H1 (cell line): ENCODE measurements at regions not wholly inside any gene's neighbourhood (a gene's known extent, or its start where the extent isn't known, plus 50 kb on each side); places are given as distances from the start of the nearest gene placed in this dataset.

Source experiments
- CTCF ChIA-PET: fragments of 300-600 bp; sonication (Branson Sonifier 250); formaldehyde crosslinking; loops from one replicate; lab custom pipeline; 2021; ENCODE audit not compliant: partially characterized antibody; lab: Charles Lee
- POLR2A ChIA-PET: fragments of 300-600 bp; sonication (Branson Sonifier 250); formaldehyde crosslinking; loops from one replicate; lab custom pipeline; 2021; ENCODE audit warnings: inconsistent platforms; ENCODE audit not compliant: partially characterized antibody; lab: Charles Lee
- DNase-seq, 2 experiments: peaks; one replicate each; pipeline versions ENCODE4 v3.0.0 to v3.0.0-alpha.2; 2010 to 2022; ENCODE audit warnings: low spot score in 2 of 2, low read depth in 1 of 2, mixed read lengths in 1 of 2
- FAIRE-seq: peaks from 2 replicates; lab custom pipeline; 2011; peaks lifted over from hg19 to GRCh38; lab: Jason Lieb, UNC
- H2AFZ ChIP-seq: 2 replicates; pipeline ENCODE4 v1.8.1; 2012; ENCODE audit warnings: low read length, inconsistent platforms
- H2AK5ac ChIP-seq: 2 replicates; pipeline ENCODE4 v1.6.1; 2013; ENCODE audit warnings: low read depth, low read length
- H2BK120ac ChIP-seq: replicated peaks from 2 replicates; pipeline ENCODE3; 2013; ENCODE audit warnings: low read depth, low read length, inconsistent platforms
- H2BK12ac ChIP-seq: 2 replicates; pipeline ENCODE4 v1.6.1; 2013; ENCODE audit warnings: low read depth, low read length
- H2BK15ac ChIP-seq: 2 replicates; pipeline ENCODE4 v1.6.1; 2013; ENCODE audit warnings: low read length
- H2BK20ac ChIP-seq: 2 replicates; pipeline ENCODE4 v1.6.1; 2013; ENCODE audit warnings: low read length
- H2BK5ac ChIP-seq: 2 replicates; pipeline ENCODE4 v1.6.1; 2013; ENCODE audit warnings: low read depth, low read length
- H3K14ac ChIP-seq: 2 replicates; pipeline ENCODE4 v1.6.1; 2013; ENCODE audit warnings: inconsistent platforms; ENCODE audit not compliant: insufficient read length
- H3K18ac ChIP-seq: 2 replicates; pipeline ENCODE4 v1.6.1; 2013; ENCODE audit warnings: low read length; ENCODE audit errors: extremely low read depth
- H3K23ac ChIP-seq: 2 replicates; pipeline ENCODE4 v1.6.1; 2013; ENCODE audit warnings: inconsistent platforms; ENCODE audit not compliant: insufficient read length
- H3K23me2 ChIP-seq: 2 replicates; pipeline ENCODE4 v1.6.1; 2013; ENCODE audit warnings: low read depth, low read length
- H3K27ac ChIP-seq: 2 replicates; pipeline ENCODE4 v1.6.1; 2011; ENCODE audit warnings: low read depth, low read length, inconsistent platforms
- H3K27me3 ChIP-seq, 4 experiments: replicated peaks in 1 of 4; 1 replicate in 1 of 4; 2 replicates in 3 of 4; pipeline versions ENCODE4 v1.6.1 to v1.8.1; 2011 to 2013; ENCODE audit warnings: low read length in 3 of 4, mild to moderate bottlenecking in 3 of 4, inconsistent platforms in 2 of 4, mixed read lengths in 2 of 4, moderate library complexity in 1 of 4; ENCODE audit not compliant: control insufficient read depth in 3 of 4, insufficient read depth in 3 of 4; ENCODE audit errors: extremely low read depth in 1 of 4
- H3K36me3 ChIP-seq, 4 experiments: 2 replicates each; pipeline versions ENCODE4 v1.6.1 to v1.8.1; 2011 to 2013; ENCODE audit warnings: mild to moderate bottlenecking in 4 of 4, low read length in 3 of 4, moderate library complexity in 2 of 4, control low read depth in 1 of 4, inconsistent platforms in 1 of 4; ENCODE audit not compliant: insufficient read depth in 4 of 4, control insufficient read depth in 2 of 4
- H3K4ac ChIP-seq: replicated peaks from 2 replicates; pipeline ENCODE3; 2013; ENCODE audit warnings: low read length, low read depth, mixed read lengths, inconsistent platforms; ENCODE audit not compliant: insufficient read length
- H3K4me1 ChIP-seq, 4 experiments: replicated peaks in 1 of 4; 1 replicate in 1 of 4; 2 replicates in 3 of 4; pipeline versions ENCODE4 v1.6.1 to v1.8.1; 2011 to 2013; ENCODE audit warnings: low read length in 3 of 4, inconsistent platforms in 2 of 4, mixed read lengths in 1 of 4; ENCODE audit not compliant: insufficient read depth in 4 of 4, control insufficient read depth in 3 of 4
- H3K4me2 ChIP-seq, 2 experiments: 2 replicates each; pipeline versions ENCODE4 v1.6.1 to v1.8.1; 2011 to 2013; ENCODE audit warnings: low read depth in 2 of 2, low read length in 2 of 2, control low read depth in 1 of 2, inconsistent platforms in 1 of 2, mild to moderate bottlenecking in 1 of 2; ENCODE audit not compliant: insufficient read depth in 1 of 2
- H3K4me3 ChIP-seq, 4 experiments: fragments of 200-600, 300-600 bp in 1 of 4; sonication (generic), shearing (Covaris generic), sonication (Bioruptor Twin) in 1 of 4; 2 replicates each; pipeline versions ENCODE4 v1.5.1 to v1.8.1; 2011 to 2016; ENCODE audit warnings: low read length in 4 of 4, low read depth in 3 of 4, control low read depth in 2 of 4, inconsistent platforms in 2 of 4, mild to moderate bottlenecking in 2 of 4, mixed read lengths in 1 of 4, moderate library complexity in 1 of 4; ENCODE audit not compliant: insufficient read depth in 2 of 4; ENCODE audit errors: extremely low read depth in 1 of 4
- H3K56ac ChIP-seq: replicated peaks from 2 replicates; pipeline ENCODE3; 2013; ENCODE audit warnings: low read depth, mild to moderate bottlenecking, mixed read lengths, low read length, inconsistent platforms; ENCODE audit not compliant: insufficient read length
- H3K79me1 ChIP-seq: 2 replicates; pipeline ENCODE4 v1.6.1; 2013; ENCODE audit warnings: low read depth, low read length, control low read depth
- H3K79me2 ChIP-seq, 2 experiments: 2 replicates each; pipeline versions ENCODE4 v1.6.1 to v1.8.1; 2012 to 2013; ENCODE audit warnings: low read length in 2 of 2, mild to moderate bottlenecking in 2 of 2, inconsistent platforms in 1 of 2; ENCODE audit not compliant: insufficient read depth in 2 of 2, control insufficient read depth in 1 of 2
- H3K9ac ChIP-seq, 4 experiments: replicated peaks in 1 of 4; 1 replicate in 1 of 4; 2 replicates in 3 of 4; pipeline versions ENCODE4 v1.6.1 to v1.8.1; 2011 to 2013; ENCODE audit warnings: low read depth in 3 of 4, low read length in 3 of 4, control low read depth in 2 of 4, mild to moderate bottlenecking in 2 of 4, moderate library complexity in 2 of 4, inconsistent platforms in 1 of 4; ENCODE audit errors: extremely low read depth in 1 of 4
- H3K9me3 ChIP-seq, 2 experiments: 2 replicates each; pipeline versions ENCODE4 v1.6.1 to v1.8.1; 2012 to 2013; ENCODE audit warnings: mild to moderate bottlenecking in 2 of 2, moderate library complexity in 2 of 2, control low read depth in 1 of 2, inconsistent platforms in 1 of 2, low read depth in 1 of 2, low read length in 1 of 2, mixed read lengths in 1 of 2; ENCODE audit not compliant: insufficient read depth in 2 of 2
- H4K20me1 ChIP-seq, 2 experiments: replicated peaks in 1 of 2; 2 replicates each; pipeline versions ENCODE3 to v1.8.1; 2011 to 2013; ENCODE audit warnings: inconsistent platforms in 2 of 2, low read length in 2 of 2, mild to moderate bottlenecking in 1 of 2; ENCODE audit not compliant: insufficient read depth in 2 of 2, control insufficient read depth in 1 of 2
- H4K5ac ChIP-seq: 2 replicates; pipeline ENCODE4 v1.6.1; 2013; ENCODE audit warnings: low read length, low read depth, mixed read lengths, inconsistent platforms; ENCODE audit not compliant: insufficient read length
- H4K8ac ChIP-seq: 2 replicates; pipeline ENCODE4 v1.8.0; 2013; ENCODE audit warnings: mild to moderate bottlenecking, moderate library complexity, low read length, inconsistent platforms; ENCODE audit not compliant: insufficient read depth; ENCODE audit errors: extremely low read depth
- H4K91ac ChIP-seq: replicated peaks from 2 replicates; pipeline ENCODE3; 2013; ENCODE audit warnings: low read length, mixed read lengths, inconsistent platforms; ENCODE audit not compliant: insufficient read length
- BCL11A ChIP-seq, 2 experiments: IDR thresholded peaks; one replicate each; pipeline ENCODE4 v1.6.1; 2011; ENCODE audit warnings: low read depth in 2 of 2, low read length in 2 of 2, mild to moderate bottlenecking in 2 of 2
- CEBPB ChIP-seq: IDR thresholded peaks from 2 replicates; pipeline ENCODE4 v1.6.1; 2012; ENCODE audit warnings: low read depth, low read length
- EZH2 ChIP-seq: fragments of 200-600 bp; sonication (generic); IDR thresholded peaks from 2 replicates; pipeline ENCODE4 v1.7.1; 2012; ENCODE audit warnings: low read depth, mild to moderate bottlenecking, moderate library complexity, low read length, inconsistent platforms; ENCODE audit not compliant: severe bottlenecking
- JUN ChIP-seq: IDR thresholded peaks from 2 replicates; pipeline ENCODE4 v1.6.1; 2011; ENCODE audit warnings: low read depth, mild to moderate bottlenecking, improper control_type of control experiment, low read length
- KDM1A ChIP-seq: fragments of 200-600, 300-600 bp; sonication (generic); IDR thresholded peaks from 2 replicates; pipeline ENCODE4 v1.7.1; 2016; ENCODE audit warnings: mild to moderate bottlenecking, low read length, borderline replicate concordance
- RFX5 ChIP-seq: IDR thresholded peaks from 2 replicates; pipeline ENCODE4 v1.6.1; 2011; ENCODE audit warnings: low read depth, low read length, improper control_type of control experiment, borderline replicate concordance
- RXRA ChIP-seq: IDR thresholded peaks from 2 replicates; pipeline ENCODE4 v1.6.1; 2011; ENCODE audit warnings: low read depth, mild to moderate bottlenecking, low read length, moderate library complexity; ENCODE audit not compliant: insufficient read depth
- SIN3A ChIP-seq, 2 experiments: IDR thresholded peaks in 1 of 2; conservative IDR thresholded peaks in 1 of 2; 2 replicates each; pipeline ENCODE4 v1.6.1; 2011 to 2012; ENCODE audit warnings: low read length in 2 of 2, improper control_type of control experiment in 1 of 2, low read depth in 1 of 2, mild to moderate bottlenecking in 1 of 2
- SIRT6 ChIP-seq: IDR thresholded peaks from one replicate; pipeline ENCODE4 v1.7.1; 2012; ENCODE audit warnings: low read length, inconsistent platforms
- SP1 ChIP-seq: IDR thresholded peaks from 2 replicates; pipeline ENCODE4 v1.6.1; 2011; ENCODE audit warnings: low read depth, low read length
- SP2 ChIP-seq: IDR thresholded peaks from 2 replicates; pipeline ENCODE4 v1.6.1; 2012; ENCODE audit warnings: mild to moderate bottlenecking, low read length, inconsistent platforms
- SP4 ChIP-seq: IDR thresholded peaks from 2 replicates; pipeline ENCODE4 v1.6.1; 2012; ENCODE audit warnings: low read length, inconsistent platforms
- TAF7 ChIP-seq: optimal IDR thresholded peaks from 2 replicates; pipeline ENCODE3; 2011; ENCODE audit warnings: low read depth, mild to moderate bottlenecking, inconsistent platforms, low read length, moderate library complexity, borderline replicate concordance
- TCF12 ChIP-seq: IDR thresholded peaks from 2 replicates; pipeline ENCODE4 v1.6.1; 2011; ENCODE audit warnings: low read depth, mild to moderate bottlenecking, low read length
- WGBS, 2 experiments: shearing (Covaris generic) in 1 of 2; methylation state at CpG; one replicate each; pipeline versions ENCODE4 v1.1.6 to v1.1.7; 2013 to 2015; ENCODE audit warnings: low lambda C conversion rate in 2 of 2, mixed read lengths in 2 of 2, inconsistent platforms in 1 of 2, low coverage in 1 of 2, missing lambda C conversion rate in 1 of 2; ENCODE audit not compliant: insufficient replicate concordance in 2 of 2, insufficient coverage in 1 of 2, insufficient read length in 1 of 2; ENCODE audit errors: extremely low coverage in 1 of 2, missing lambda C conversion rate in 1 of 2; 5-methylcytosine and 5-hydroxymethylcytosine counted together
- TF ChIP-seq, protein P1 (sequence below): IDR thresholded peaks from 2 replicates; pipeline ENCODE4 v1.6.1; 2012; ENCODE audit warnings: inconsistent platforms

DNA sequence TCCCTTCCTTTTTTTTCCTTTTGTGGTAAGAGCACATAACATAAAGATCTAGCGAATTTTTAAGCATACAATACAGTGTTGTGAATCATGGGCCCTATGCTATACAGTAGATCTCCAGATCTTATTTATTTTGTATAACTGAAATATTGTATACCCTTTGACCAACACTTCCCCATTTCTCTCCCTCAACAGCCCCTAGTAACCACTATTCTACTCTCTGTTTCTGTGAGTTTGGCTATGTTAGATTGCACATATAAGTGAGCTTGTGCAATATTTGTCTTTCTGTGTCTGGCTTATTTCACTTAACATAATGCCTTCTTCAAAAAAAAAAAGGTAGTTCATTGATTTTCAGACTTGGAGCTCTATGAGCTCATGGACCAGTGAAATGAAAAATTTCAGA, 180.5 kb downstream of the C11orf91 start:
- Histone ChIP-seq H4K20me1 (no peaks in the 10 kb centered on the region), H3K4me2 (no peak overlapping the region), H3K9ac (no peak overlapping the region), H3K36me3 (no peaks in the 10 kb centered on the region), H2BK5ac (no peak overlapping the region), H3K23me2 (no peaks in the 10 kb centered on the region), H4K91ac (no peak overlapping the region), H3K27me3 (no peaks in the 10 kb centered on the region), H3K27ac (no peak overlapping the region), H3K23ac (no peak overlapping the region), H3K79me2 (no peaks in the 10 kb centered on the region)
- WGBS, 2 experiments = 45% methylated on average over 1 of the region's 1 CpG; no CpG with 5 or more reads in 1 of the 2 experiments
- POLR2A ChIA-PET = interaction anchor here (0.7 kb wide), 1 partner anchor 150 kb away, joined by 4 read pairs; no protein-coding TSS in a partner anchor
- TF ChIP-seq SP1 = no peak
- no peak for TF ChIP-seq TCF12
- TF ChIP-seq, protein P1, sequence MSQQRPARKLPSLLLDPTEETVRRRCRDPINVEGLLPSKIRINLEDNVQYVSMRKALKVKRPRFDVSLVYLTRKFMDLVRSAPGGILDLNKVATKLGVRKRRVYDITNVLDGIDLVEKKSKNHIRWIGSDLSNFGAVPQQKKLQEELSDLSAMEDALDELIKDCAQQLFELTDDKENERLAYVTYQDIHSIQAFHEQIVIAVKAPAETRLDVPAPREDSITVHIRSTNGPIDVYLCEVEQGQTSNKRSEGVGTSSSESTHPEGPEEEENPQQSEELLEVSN = no peak
- TF ChIP-seq EZH2 = no peak
- no peak for TF ChIP-seq RXRA
- TF ChIP-seq BCL11A (IDR thresholded peaks at IDR 0.05; ENCODE audit: low read depth in 2 of 2, low read length in 2 of 2) = no peak
- no peak for TF ChIP-seq KDM1A
- TF ChIP-seq SP2 = no peak
- TF ChIP-seq RFX5 = no peak
- TF ChIP-seq CEBPB = no peak
- no peak for TF ChIP-seq SIRT6
- TF ChIP-seq TAF7 = no peak
- TF ChIP-seq SIN3A (conservative IDR thresholded peaks at IDR 0.05 in 1 of 2, IDR thresholded peaks at IDR 0.05 in 1 of 2; ENCODE audit: low read depth in 1 of 2, low read length in 2 of 2) = no peak
- no peak for TF ChIP-seq SP4
- no peak for TF ChIP-seq JUN
- TF ChIP-seq, all 59 proteins: peak for 0
- FAIRE-seq = no peak
- Histone ChIP-seq H3K18ac (no peak overlapping the region), H3K79me1 (no peaks in the 10 kb centered on the region), H4K5ac (no peak overlapping the region), H2AK5ac (no peak overlapping the region), H3K9me3 (no peaks in the 10 kb centered on the region), H3K4me3 (no peak overlapping the region), H2BK20ac (no peak overlapping the region), H3K4me1 (peaks cover 0 to 7% (median 2%) of the 10 kb centered on the region in 4 experiments; a peak in 1 of 7 replicates), H3K14ac (no peak overlapping the region), H2BK12ac (no peak overlapping the region), H4K8ac (no peak overlapping the region), H2BK15ac (no peak overlapping the region), H2AFZ (no peak overlapping the region), H2BK120ac (no peak overlapping the region), H3K56ac (no peak overlapping the region), H3K4ac (no peak overlapping the region)
- DNase-seq = no peak
- CTCF ChIA-PET = no interaction called here
